GM10266 (cell line): ENCODE measurements at regions not wholly inside any gene's neighbourhood (a gene's known extent, or its start where the extent isn't known, plus 50 kb on each side); places are given as distances from the start of the nearest gene placed in this dataset.

Experiments used
- DNase-seq: peaks from one replicate; pipeline ENCODE4 v3.0.0; 2012; ENCODE audit errors: extremely low spot score
- TF ChIP-seq, protein P1 (sequence below): IDR thresholded peaks from 2 replicates; pipeline ENCODE4 v1.5.1; 2012; ENCODE audit warnings: mild to moderate bottlenecking, low read depth; ENCODE audit not compliant: control insufficient read depth, insufficient read depth; ENCODE audit errors: missing control alignments

DNA sequence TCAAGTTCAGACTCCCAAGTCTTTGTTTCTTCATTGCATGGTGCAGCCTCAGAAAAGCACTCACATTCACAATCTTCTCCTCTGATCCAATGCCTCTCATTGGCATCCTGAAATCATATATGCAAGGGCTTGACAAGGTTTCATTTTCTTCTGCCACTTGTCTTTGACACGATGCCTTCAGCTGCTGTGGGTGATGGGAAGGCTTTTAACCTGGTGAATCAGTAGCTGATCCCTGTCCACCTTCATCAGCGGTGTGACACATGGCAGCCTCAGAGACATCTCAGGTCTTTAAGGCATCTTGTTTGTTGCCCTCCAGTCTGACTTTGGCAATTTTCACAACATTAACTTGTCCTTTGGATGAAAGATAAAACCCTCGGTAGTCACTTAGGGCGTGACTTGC, 147.2 kb downstream of the PRELID2 start:
- no peak for DNase-seq
- TF ChIP-seq, protein P1, sequence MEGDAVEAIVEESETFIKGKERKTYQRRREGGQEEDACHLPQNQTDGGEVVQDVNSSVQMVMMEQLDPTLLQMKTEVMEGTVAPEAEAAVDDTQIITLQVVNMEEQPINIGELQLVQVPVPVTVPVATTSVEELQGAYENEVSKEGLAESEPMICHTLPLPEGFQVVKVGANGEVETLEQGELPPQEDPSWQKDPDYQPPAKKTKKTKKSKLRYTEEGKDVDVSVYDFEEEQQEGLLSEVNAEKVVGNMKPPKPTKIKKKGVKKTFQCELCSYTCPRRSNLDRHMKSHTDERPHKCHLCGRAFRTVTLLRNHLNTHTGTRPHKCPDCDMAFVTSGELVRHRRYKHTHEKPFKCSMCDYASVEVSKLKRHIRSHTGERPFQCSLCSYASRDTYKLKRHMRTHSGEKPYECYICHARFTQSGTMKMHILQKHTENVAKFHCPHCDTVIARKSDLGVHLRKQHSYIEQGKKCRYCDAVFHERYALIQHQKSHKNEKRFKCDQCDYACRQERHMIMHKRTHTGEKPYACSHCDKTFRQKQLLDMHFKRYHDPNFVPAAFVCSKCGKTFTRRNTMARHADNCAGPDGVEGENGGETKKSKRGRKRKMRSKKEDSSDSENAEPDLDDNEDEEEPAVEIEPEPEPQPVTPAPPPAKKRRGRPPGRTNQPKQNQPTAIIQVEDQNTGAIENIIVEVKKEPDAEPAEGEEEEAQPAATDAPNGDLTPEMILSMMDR, result no peak

DNA sequence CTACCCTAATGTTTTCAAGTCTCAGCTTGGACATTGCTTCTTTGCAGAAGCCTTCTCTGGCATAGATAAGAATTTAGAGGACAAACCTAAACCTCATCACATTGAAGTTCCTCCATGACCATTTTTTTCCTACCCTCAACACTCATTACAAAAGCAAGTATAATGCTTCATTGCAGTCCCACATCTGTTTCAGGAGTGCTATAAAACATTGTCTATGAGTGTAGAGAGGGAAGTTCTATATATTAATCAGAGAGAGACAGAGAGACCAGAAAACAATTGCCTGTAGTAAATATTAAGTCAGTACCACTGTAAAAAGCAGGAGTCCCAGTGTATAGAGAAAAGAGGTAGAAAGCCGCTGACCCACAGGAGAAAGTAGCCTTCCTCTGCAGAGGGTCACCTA, 149.7 kb downstream of the PRELID2 start:
- no peak for DNase-seq
- TF ChIP-seq, protein P1, result no peak

DNA sequence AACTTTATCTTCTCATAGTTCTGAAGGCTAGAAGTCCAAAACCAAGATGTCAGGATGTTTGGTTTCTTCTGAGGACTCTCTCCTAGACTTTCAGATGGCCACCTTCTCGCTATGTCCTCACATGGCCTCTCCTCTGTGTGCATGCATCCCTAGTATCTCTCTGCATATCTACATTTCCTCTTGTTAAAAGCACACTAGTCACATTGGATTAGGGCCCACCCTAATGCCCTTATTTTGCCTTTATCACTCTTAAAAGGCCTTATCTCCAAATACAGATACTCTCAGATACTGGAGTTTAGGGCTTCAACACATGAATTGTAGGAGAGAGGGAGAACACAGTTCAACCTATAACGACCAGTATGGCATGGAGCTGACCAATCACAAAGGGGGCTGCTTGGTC, 151.7 kb downstream of the PRELID2 start:
- TF ChIP-seq, protein P1, result no peak
- DNase-seq, result no peak

DNA sequence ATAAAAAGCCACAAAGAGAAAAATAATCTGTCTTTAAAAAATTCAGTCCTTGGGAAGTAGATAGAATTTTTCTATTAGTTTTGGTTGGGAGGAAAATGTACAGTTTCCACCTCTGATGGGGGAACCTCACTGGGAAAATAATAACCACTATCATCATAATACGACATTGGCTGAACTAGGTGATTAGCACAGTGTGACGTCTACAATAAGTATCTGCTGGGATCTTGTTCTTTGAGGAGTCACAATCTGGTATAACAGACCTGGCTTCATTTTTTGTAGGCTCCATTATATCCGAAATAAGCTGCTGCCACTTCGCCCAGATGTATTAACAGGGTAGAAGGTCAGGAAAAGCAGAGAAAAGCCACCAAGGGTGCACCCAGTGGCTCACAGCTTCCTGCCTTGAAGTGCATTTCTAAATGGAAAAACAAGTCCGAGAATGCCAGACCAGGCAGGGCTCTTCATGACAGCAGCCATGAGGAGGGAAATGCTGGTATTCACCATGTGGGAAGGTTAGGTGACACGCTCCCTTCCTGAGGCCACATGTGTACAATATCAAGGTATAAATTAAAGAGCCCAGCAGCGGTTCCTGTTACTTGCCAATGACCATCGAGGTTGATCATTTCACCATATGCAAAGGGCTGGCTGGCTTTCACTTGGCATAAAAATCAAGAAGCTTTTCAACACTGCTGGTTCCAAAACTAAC, 152.8 kb downstream of the PRELID2 start:
- DNase-seq, result no peak
- TF ChIP-seq, protein P1, result no peak

DNA sequence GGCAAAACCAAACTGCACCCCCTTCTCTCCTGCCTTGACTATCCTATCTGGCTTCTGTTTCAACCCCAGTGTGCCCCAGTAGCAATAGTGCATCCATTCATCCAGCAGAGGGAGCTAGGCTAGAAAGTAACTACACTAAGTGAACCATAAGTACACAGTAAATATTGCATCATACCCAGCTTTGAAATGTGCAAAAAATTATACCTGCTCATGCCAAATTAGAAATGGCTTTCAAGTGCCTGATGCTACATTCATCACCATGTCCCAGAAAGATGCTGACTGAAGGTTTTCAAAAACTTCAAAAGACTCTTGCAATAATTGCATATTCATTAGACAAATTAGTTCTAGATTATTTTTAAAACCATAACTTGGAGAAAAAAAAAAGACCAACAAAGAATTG, 153.5 kb downstream of the PRELID2 start:
- TF ChIP-seq, protein P1, result peak; percentile 73

DNA sequence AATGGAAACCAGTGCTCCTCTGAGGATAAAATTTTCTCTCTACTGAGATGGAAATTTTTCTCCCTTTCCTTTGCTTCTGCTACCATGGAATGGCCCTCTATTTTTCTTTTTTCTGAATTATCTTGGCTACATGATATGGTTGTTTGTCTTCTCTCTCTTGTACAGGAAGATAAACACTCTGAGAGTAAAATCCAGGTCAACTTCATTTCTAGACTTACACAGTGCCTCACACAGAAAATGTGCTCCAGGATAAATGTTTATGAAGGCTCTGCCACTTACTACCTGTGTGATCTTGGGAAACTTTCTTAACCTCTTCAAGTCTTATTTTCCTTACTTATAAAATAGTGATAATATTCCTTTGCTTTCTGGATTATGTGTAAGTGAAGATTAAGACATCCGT, 153.9 kb downstream of the PRELID2 start:
- DNase-seq, result no peak
- TF ChIP-seq, protein P1, result no peak

More for the DNA sequence above, 153.5 kb downstream of the PRELID2 start:
- peak; percentile 46 for DNase-seq

DNA sequence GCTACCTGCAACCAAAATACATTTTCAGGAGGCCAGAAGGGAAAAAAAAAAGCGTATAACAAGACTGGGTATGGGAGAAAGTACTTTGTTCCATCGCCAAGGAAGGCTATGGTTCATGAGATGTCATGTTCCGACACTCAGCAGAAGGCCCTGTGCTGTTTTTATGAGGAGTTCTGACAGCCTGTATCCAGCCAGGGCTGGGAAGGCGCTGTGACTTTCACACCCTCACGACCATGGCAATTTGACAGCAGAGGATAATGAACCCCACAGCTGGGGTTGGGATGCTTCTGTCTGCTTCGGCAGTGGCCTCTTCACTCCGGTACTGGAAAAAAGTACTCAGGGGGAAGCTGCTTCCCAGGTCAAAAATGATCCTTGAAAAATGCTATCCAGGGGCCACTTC, 154.4 kb downstream of the PRELID2 start:
- TF ChIP-seq, protein P1, result no peak
- no peak for DNase-seq
